ENCODE measurements at regions not wholly inside any gene's neighbourhood (a gene's known extent, or its start where the extent isn't known, plus 50 kb on each side); places are given as distances from the start of the nearest gene placed in this dataset.

DNA sequence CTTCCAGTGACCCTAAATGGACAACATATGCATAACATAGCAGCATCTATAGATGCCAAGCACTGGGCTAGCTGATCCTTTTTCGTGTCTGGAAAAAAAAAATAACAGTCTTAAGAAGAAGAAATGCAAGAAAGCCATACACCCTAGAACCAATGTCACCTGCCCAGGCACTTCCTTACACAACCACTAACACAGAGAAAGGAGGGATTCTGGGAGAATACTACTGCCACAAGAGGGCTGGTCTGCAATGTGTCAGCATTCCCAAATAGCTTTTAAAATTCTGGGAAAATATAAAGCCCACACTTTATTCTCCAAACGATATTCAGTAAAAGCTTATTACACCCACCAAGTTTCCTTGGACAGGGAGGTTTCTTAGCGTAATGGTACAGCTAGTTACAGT, 271.2 kb downstream of the TBL1XR1 start:
- Histone ChIP-seq H4K20me1 (ENCODE audit: insufficient read depth) (no peaks in the 10 kb centered on the region), H3K4me1 (ENCODE audit: low read depth, poor library complexity, severe bottlenecking) (no peaks in the 10 kb centered on the region), H3K4me2 (no peak overlapping the region), H3K27me3 (ENCODE audit: insufficient read depth, low read depth) (no peaks in the 10 kb centered on the region), H3K9ac (no peak overlapping the region), H3K4me3 (IDR thresholded peaks at IDR 0.05; ENCODE audit: insufficient read depth, low read depth, low read length) (no peak overlapping the region), H3K79me2 (ENCODE audit: insufficient read depth, low read depth) (no peaks in the 10 kb centered on the region), H2AFZ (ENCODE audit: low read depth) (no peak overlapping the region), H3K36me3 (ENCODE audit: insufficient read depth) (no peaks in the 10 kb centered on the region), H3K27ac (no peak overlapping the region)
- TF ChIP-seq, protein P1, sequence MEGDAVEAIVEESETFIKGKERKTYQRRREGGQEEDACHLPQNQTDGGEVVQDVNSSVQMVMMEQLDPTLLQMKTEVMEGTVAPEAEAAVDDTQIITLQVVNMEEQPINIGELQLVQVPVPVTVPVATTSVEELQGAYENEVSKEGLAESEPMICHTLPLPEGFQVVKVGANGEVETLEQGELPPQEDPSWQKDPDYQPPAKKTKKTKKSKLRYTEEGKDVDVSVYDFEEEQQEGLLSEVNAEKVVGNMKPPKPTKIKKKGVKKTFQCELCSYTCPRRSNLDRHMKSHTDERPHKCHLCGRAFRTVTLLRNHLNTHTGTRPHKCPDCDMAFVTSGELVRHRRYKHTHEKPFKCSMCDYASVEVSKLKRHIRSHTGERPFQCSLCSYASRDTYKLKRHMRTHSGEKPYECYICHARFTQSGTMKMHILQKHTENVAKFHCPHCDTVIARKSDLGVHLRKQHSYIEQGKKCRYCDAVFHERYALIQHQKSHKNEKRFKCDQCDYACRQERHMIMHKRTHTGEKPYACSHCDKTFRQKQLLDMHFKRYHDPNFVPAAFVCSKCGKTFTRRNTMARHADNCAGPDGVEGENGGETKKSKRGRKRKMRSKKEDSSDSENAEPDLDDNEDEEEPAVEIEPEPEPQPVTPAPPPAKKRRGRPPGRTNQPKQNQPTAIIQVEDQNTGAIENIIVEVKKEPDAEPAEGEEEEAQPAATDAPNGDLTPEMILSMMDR (conservative IDR thresholded peaks at IDR 0.05; ENCODE audit: low read depth, low read length): no peak

DNA sequence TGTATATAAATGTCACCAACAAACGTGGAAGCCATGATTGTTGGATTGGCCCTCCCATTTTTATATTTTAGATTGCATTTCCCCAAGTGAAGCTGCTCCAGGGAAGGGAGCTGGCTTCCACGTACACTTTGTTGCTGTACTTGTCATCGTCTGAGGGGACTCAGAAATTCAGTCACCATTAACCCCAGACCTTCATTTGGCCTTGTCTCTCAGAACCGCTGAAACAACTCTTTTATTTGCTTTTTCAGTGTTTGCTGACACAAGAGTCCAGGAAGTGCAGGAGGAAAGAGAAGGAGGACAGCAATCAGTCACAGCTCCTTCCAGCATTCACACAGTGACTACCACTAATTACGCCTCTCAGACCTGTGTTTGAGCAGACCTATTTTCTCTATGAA, 276.5 kb downstream of the TBL1XR1 start:
- H3K4me2 ChIP-seq: no peak overlapping the region

GRCh38 chr3:176919836-176920765, 277.2 kb downstream of the TBL1XR1 start:
- no peak overlapping the region for H2AFZ ChIP-seq (ENCODE audit: low read depth)
- no peaks in the 10 kb centered on the region for H3K27me3 ChIP-seq (ENCODE audit: insufficient read depth, low read depth)
- no peak overlapping the region for H3K9ac ChIP-seq
- no peak overlapping the region for H3K4me3 ChIP-seq (IDR thresholded peaks at IDR 0.05; ENCODE audit: insufficient read depth, low read depth, low read length)
- no peak overlapping the region for H3K4me2 ChIP-seq
- no peaks in the 10 kb centered on the region for H4K20me1 ChIP-seq (ENCODE audit: insufficient read depth)
- H3K4me1 ChIP-seq (ENCODE audit: low read depth, poor library complexity, severe bottlenecking): no peaks in the 10 kb centered on the region
- no peak overlapping the region for H3K27ac ChIP-seq
- H3K79me2 ChIP-seq (ENCODE audit: insufficient read depth, low read depth): no peaks in the 10 kb centered on the region
- TF ChIP-seq, protein P1 (conservative IDR thresholded peaks at IDR 0.05; ENCODE audit: low read depth, low read length): no peak
- no peaks in the 10 kb centered on the region for H3K36me3 ChIP-seq (ENCODE audit: insufficient read depth)

More for the DNA sequence above, 276.5 kb downstream of the TBL1XR1 start:
- no peak overlapping the region for H3K9ac ChIP-seq
- H3K27me3 ChIP-seq (ENCODE audit: insufficient read depth, low read depth): no peaks in the 10 kb centered on the region
- TF ChIP-seq, protein P1 (conservative IDR thresholded peaks at IDR 0.05; ENCODE audit: low read depth, low read length): no peak
- H3K36me3 ChIP-seq (ENCODE audit: insufficient read depth): no peaks in the 10 kb centered on the region
- H3K4me1 ChIP-seq (ENCODE audit: low read depth, poor library complexity, severe bottlenecking): no peaks in the 10 kb centered on the region
- H4K20me1 ChIP-seq (ENCODE audit: insufficient read depth): no peaks in the 10 kb centered on the region
- H3K4me3 ChIP-seq (IDR thresholded peaks at IDR 0.05; ENCODE audit: insufficient read depth, low read depth, low read length): no peak overlapping the region
- H3K79me2 ChIP-seq (ENCODE audit: insufficient read depth, low read depth): no peaks in the 10 kb centered on the region
- H2AFZ ChIP-seq (ENCODE audit: low read depth): no peak overlapping the region
- H3K27ac ChIP-seq: no peak overlapping the region

- Histone ChIP-seq H2AFZ (ENCODE audit: low read depth) (no peak overlapping the region), H3K4me2 (no peak overlapping the region), H3K79me2 (ENCODE audit: insufficient read depth, low read depth) (no peaks in the 10 kb centered on the region), H3K36me3 (ENCODE audit: insufficient read depth) (no peaks in the 10 kb centered on the region), H3K4me3 (IDR thresholded peaks at IDR 0.05; ENCODE audit: insufficient read depth, low read depth, low read length) (no peak overlapping the region), H3K27me3 (ENCODE audit: insufficient read depth, low read depth) (no peaks in the 10 kb centered on the region), H4K20me1 (ENCODE audit: insufficient read depth) (no peaks in the 10 kb centered on the region), H3K9ac (no peak overlapping the region), H3K4me1 (ENCODE audit: low read depth, poor library complexity, severe bottlenecking) (no peaks in the 10 kb centered on the region), H3K27ac (no peak overlapping the region)
- TF ChIP-seq, protein P1 (conservative IDR thresholded peaks at IDR 0.05; ENCODE audit: low read depth, low read length): no peak
These were observed 280.5 kb downstream of the TBL1XR1 start for GRCh38 chr3:176916777-176917176.

Data from KMS-11 (cell line).